ENCODE measurements at regions not wholly inside any gene's neighbourhood (a gene's known extent, or its start where the extent isn't known, plus 50 kb on each side); places are given as distances from the start of the nearest gene placed in this dataset.

DNA sequence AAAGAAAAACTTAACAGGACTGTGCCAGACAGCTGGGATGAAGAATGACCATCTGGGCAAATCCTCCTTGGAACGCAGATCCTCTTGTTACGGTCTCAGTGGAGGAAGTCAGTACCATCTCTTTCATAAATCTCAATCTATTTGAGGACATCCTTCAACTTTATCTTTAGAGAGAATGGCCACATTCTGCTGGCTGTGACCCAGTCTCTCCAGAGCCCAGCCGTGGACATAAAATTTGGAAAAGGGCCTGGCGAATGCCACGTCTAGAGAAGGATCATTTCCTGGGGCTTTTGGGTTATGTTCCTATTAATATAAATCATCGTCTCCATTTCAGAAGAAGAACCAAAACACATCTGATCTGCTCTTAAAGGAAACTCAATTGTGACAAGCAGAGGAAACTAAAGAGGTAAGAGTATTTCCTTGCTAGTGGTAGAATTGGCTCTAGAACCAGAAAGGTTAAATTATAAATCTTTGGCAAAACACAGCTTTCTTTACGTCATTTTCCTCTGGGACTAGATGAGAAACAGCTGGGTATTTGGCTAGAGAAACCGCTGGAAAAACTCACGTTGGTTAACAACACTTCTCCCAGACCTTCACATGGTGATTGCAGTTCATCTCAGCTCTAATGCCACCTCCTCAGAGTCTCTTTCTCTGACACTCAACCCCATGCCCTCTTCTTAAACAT lies 164.7 kb downstream of the CHIC2 start:
- no peaks in the 10 kb centered on the region for H3K36me3 Mint-ChIP-seq (ENCODE audit: low read depth)
- no peak overlapping the region for H3K27ac Mint-ChIP-seq
- no peak overlapping the region for H3K4me3 Mint-ChIP-seq
- DNase-seq (no peak), ATAC-seq (ENCODE audit: low read depth) (no peak)
- intact Hi-C loops (cut with micrococcal nuclease): loop anchor here (10.0 kb wide), 1 partner anchor 405 kb away; no protein-coding TSS in a partner anchor
- ChIA-PET CTCF (no interaction called here), POLR2A (no interaction called here)
- H3K27me3 Mint-ChIP-seq: peaks cover 21% of the 10 kb centered on the region
- H3K9me3 Mint-ChIP-seq: no peaks in the 10 kb centered on the region
- TF ChIP-seq, protein P1, sequence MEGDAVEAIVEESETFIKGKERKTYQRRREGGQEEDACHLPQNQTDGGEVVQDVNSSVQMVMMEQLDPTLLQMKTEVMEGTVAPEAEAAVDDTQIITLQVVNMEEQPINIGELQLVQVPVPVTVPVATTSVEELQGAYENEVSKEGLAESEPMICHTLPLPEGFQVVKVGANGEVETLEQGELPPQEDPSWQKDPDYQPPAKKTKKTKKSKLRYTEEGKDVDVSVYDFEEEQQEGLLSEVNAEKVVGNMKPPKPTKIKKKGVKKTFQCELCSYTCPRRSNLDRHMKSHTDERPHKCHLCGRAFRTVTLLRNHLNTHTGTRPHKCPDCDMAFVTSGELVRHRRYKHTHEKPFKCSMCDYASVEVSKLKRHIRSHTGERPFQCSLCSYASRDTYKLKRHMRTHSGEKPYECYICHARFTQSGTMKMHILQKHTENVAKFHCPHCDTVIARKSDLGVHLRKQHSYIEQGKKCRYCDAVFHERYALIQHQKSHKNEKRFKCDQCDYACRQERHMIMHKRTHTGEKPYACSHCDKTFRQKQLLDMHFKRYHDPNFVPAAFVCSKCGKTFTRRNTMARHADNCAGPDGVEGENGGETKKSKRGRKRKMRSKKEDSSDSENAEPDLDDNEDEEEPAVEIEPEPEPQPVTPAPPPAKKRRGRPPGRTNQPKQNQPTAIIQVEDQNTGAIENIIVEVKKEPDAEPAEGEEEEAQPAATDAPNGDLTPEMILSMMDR (IDR thresholded peaks at IDR 0.05): no peak
- no peaks in the 10 kb centered on the region for H3K4me1 Mint-ChIP-seq

GRCh38 chr4:53895137-53895536 lies 169.3 kb downstream of the CHIC2 start:
- peaks cover 15% of the 10 kb centered on the region for H3K27me3 Mint-ChIP-seq
- no peak overlapping the region for H3K4me3 Mint-ChIP-seq
- POLR2A ChIA-PET: interaction anchor here (0.5 kb wide), 1 partner anchor 15 kb away, joined by 3 read pairs; no protein-coding TSS in a partner anchor
- TF ChIP-seq, protein P1 (IDR thresholded peaks at IDR 0.05): no peak
- no peaks in the 10 kb centered on the region for H3K9me3 Mint-ChIP-seq
- no peak overlapping the region for H3K27ac Mint-ChIP-seq
- H3K4me1 Mint-ChIP-seq: no peaks in the 10 kb centered on the region
- CTCF ChIA-PET: no interaction called here
- H3K36me3 Mint-ChIP-seq (ENCODE audit: low read depth): no peaks in the 10 kb centered on the region
- ATAC-seq (ENCODE audit: low read depth) (no peak), DNase-seq (no peak)
- intact Hi-C loops (cut with micrococcal nuclease): no loop called here

- Mint-ChIP-seq H3K36me3 (ENCODE audit: low read depth) (no peaks in the 10 kb centered on the region), H3K27me3 (peaks cover 8% of the 10 kb centered on the region), H3K4me3 (no peak overlapping the region), H3K27ac (no peak overlapping the region), H3K4me1 (no peaks in the 10 kb centered on the region), H3K9me3 (no peaks in the 10 kb centered on the region)
- POLR2A ChIA-PET: no interaction called here
- CTCF ChIA-PET: no interaction called here
- ATAC-seq (ENCODE audit: low read depth) (no peak), DNase-seq (no peak)
- TF ChIP-seq, protein P1 (IDR thresholded peaks at IDR 0.05): no peak
- intact Hi-C loops (cut with micrococcal nuclease): no loop called here
Observed at GRCh38 chr4:53890461-53890860, 173.9 kb downstream of the CHIC2 start.

DNA sequence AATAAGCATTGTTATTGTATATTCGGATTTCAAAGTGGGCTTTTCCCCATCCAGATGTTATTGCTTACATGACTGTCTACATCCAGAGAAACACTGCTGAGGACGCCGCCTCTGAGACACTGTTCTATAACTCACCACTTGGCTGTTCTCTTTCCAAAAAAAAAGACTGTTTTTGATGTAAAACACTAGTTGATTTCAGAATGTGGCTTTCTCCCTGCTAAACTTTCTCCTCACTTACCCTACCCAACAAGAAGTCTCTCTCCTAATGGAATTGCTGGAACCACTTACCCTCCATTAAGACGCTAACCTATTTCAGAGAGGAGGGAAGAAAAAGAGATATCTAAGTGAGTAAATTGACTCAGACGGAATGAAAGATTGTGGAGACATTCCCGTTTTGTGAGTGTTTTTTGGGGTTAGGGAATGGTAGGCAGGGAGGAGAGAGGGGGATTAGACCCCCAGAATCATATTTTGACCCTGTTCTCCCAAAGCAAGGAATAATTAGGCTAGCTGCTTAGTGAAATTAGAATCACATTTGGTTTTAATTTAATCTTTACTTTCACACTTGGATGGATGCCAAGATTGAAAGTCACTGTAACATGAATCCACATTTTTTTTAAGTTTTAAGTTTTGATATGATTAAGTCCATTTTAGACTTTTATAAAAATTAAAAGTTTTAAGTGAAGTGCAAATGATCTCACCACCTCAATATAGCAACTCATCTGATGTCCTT lies 174.9 kb downstream of the CHIC2 start:
- H3K36me3 Mint-ChIP-seq (ENCODE audit: low read depth): no peaks in the 10 kb centered on the region
- TF ChIP-seq, protein P1 (IDR thresholded peaks at IDR 0.05): no peak
- intact Hi-C loops (cut with micrococcal nuclease): no loop called here
- DNase-seq (no peak), ATAC-seq (ENCODE audit: low read depth) (no peak)
- no peak overlapping the region for H3K4me3 Mint-ChIP-seq
- H3K4me1 Mint-ChIP-seq: no peaks in the 10 kb centered on the region
- CTCF ChIA-PET: no interaction called here
- H3K9me3 Mint-ChIP-seq: no peaks in the 10 kb centered on the region
- peaks cover 5% of the 10 kb centered on the region for H3K27me3 Mint-ChIP-seq
- POLR2A ChIA-PET: no interaction called here
- H3K27ac Mint-ChIP-seq: no peak overlapping the region

- CTCF ChIA-PET: interaction anchor here (0.9 kb wide), 1 partner anchor 22 kb away, joined by 3 read pairs; no protein-coding TSS in a partner anchor
- Mint-ChIP-seq H3K36me3 (ENCODE audit: low read depth) (no peaks in the 10 kb centered on the region), H3K4me1 (no peaks in the 10 kb centered on the region), H3K9me3 (peaks cover 5% of the 10 kb centered on the region), H3K4me3 (no peak overlapping the region), H3K27me3 (no peaks in the 10 kb centered on the region), H3K27ac (no peak overlapping the region)
- intact Hi-C loops (cut with micrococcal nuclease): no loop called here
- TF ChIP-seq, protein P1 (IDR thresholded peaks at IDR 0.05): no peak
- DNase-seq: no peak
- no peak for ATAC-seq (ENCODE audit: low read depth)
- POLR2A ChIA-PET: no interaction called here
Observed at GRCh38 chr4:53886090-53886489, 178.3 kb downstream of the CHIC2 start.
